ENCODE measurements at regions not wholly inside any gene's neighbourhood (a gene's known extent, or its start where the extent isn't known, plus 50 kb on each side); places are given as distances from the start of the nearest gene placed in this dataset.

- no peak for TF ChIP-seq CTCF (conservative IDR thresholded peaks at IDR 0.05 in 1 of 2, IDR thresholded peaks at IDR 0.05 in 1 of 2; ENCODE audit: low read depth in 1 of 2, low read length in 2 of 2)
- TF ChIP-seq EZH2 (IDR thresholded peaks at IDR 0.05; ENCODE audit: low read length, missing control alignments), result no peak
These were observed 83.5 kb upstream of the ZNF254 start for GRCh38 chr19:24003537-24003936.
